ENCODE measurements at regions not wholly inside any gene's neighbourhood (a gene's known extent, or its start where the extent isn't known, plus 50 kb on each side); places are given as distances from the start of the nearest gene placed in this dataset.
A peak's percentile ranks its signal among the peaks of the same experiment; 100 is the strongest.

DNA sequence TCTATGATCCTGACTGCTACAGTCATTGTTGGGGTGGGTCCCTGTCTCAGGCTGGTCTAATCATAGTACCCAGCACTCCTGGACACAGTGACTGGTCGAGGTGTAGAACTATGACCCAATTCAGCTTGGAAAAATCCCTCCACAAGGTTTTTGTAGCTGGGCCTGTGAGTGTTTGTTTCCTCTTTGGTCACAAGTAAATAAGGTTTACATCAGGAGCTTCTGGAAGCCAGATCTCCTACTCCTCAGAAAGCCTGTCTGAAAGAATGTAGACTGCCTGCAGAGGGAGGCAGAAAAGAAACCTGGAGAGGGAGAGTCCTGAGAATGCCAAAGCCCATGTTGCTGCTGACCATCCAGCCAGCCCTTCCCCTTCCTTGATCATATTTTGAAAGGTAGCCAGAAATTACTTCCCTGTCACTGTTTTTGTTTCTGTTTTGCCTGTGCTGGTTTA, 123.2 kb downstream of the RAP2B start:
- Histone ChIP-seq H4K20me1 (ENCODE audit: insufficient read depth, poor library complexity, severe bottlenecking) (no peaks in the 10 kb centered on the region), H3K4me3 (no peak overlapping the region), H3K9me3 (ENCODE audit: low read depth) (no peaks in the 10 kb centered on the region), H3K4me1 (ENCODE audit: insufficient read depth) (no peaks in the 10 kb centered on the region), H3K27ac (peak overlapping the region; percentile 20), H3K4me2 (no peak overlapping the region), H3K36me3 (replicated peaks; ENCODE audit: insufficient read depth, low read depth) (no peaks in the 10 kb centered on the region), H3K9me2 (replicated peaks; ENCODE audit: insufficient read depth) (no peaks in the 10 kb centered on the region), H3K27me3 (no peaks in the 10 kb centered on the region), H3K79me2 (no peaks in the 10 kb centered on the region), H2AFZ (no peak overlapping the region)
- WGBS (ENCODE audit: low lambda C conversion rate, missing lambda C conversion rate) = 75% methylated on average over 1 of the region's 1 CpG
- TF ChIP-seq EZH2 (IDR thresholded peaks at IDR 0.05; ENCODE audit: borderline replicate concordance) (no peak), EZH2phosphoT487 (IDR thresholded peaks at IDR 0.05; ENCODE audit: low read depth, severe bottlenecking, unreplicated experiment) (no peak)
- TF ChIP-seq, protein P1, sequence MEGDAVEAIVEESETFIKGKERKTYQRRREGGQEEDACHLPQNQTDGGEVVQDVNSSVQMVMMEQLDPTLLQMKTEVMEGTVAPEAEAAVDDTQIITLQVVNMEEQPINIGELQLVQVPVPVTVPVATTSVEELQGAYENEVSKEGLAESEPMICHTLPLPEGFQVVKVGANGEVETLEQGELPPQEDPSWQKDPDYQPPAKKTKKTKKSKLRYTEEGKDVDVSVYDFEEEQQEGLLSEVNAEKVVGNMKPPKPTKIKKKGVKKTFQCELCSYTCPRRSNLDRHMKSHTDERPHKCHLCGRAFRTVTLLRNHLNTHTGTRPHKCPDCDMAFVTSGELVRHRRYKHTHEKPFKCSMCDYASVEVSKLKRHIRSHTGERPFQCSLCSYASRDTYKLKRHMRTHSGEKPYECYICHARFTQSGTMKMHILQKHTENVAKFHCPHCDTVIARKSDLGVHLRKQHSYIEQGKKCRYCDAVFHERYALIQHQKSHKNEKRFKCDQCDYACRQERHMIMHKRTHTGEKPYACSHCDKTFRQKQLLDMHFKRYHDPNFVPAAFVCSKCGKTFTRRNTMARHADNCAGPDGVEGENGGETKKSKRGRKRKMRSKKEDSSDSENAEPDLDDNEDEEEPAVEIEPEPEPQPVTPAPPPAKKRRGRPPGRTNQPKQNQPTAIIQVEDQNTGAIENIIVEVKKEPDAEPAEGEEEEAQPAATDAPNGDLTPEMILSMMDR (IDR thresholded peaks at IDR 0.05; ENCODE audit: poor library complexity) = no peak
- peak; percentile 28 for DNase-seq (ENCODE audit: low spot score)

DNA sequence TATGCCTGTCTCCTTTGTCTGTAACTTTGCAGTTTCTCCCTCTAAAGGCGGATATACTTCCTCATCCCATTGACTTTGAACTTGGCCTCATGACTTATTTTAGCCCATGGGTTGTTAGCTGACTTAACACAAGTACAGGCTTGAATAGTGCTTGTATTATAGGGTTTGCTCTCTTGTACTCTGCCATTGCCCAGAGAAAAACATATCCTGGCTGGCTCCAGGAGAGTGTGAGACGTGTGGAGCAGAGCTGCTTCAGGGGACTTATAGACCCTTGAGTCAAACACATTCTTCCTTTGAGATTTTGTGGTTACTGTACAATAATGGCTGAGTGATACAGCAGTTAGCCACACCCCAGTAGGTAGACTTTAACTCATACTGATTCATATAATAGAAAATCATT, 124.0 kb downstream of the RAP2B start:
- DNase-seq (ENCODE audit: low spot score) = no peak
- TF ChIP-seq EZH2 (IDR thresholded peaks at IDR 0.05; ENCODE audit: borderline replicate concordance) = no peak
- no peak for TF ChIP-seq EZH2phosphoT487 (IDR thresholded peaks at IDR 0.05; ENCODE audit: low read depth, severe bottlenecking, unreplicated experiment)
- TF ChIP-seq, protein P1 (IDR thresholded peaks at IDR 0.05; ENCODE audit: poor library complexity) = no peak
- Histone ChIP-seq H3K9me3 (ENCODE audit: low read depth) (no peaks in the 10 kb centered on the region), H4K20me1 (ENCODE audit: insufficient read depth, poor library complexity, severe bottlenecking) (no peaks in the 10 kb centered on the region), H2AFZ (no peak overlapping the region), H3K4me3 (no peak overlapping the region), H3K79me2 (no peaks in the 10 kb centered on the region), H3K4me1 (ENCODE audit: insufficient read depth) (no peaks in the 10 kb centered on the region), H3K27ac (no peak overlapping the region), H3K4me2 (no peak overlapping the region), H3K27me3 (no peaks in the 10 kb centered on the region), H3K36me3 (replicated peaks; ENCODE audit: insufficient read depth, low read depth) (no peaks in the 10 kb centered on the region), H3K9me2 (replicated peaks; ENCODE audit: insufficient read depth) (no peaks in the 10 kb centered on the region)
- WGBS (ENCODE audit: low lambda C conversion rate, missing lambda C conversion rate) = 86% methylated on average over 2 of the region's 2 CpGs

DNA sequence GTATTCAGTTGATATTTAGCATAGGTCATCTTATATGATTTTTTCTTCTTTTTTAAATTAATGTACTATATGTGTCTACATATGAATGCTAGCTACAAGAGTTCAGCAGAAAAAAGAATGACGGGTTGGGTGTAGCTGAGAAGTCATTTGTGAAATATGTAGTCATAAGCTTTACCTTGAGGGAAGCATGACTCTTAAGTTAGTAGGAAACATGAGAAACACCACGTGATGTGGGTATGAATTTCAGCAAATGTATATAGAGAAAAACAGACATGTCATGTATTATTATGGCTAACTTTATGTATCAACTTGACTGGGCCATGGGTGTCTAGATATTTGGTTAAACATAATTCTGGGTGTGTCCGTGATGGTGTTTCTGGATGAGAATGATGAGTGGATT, 125.0 kb downstream of the RAP2B start:
- no peaks in the 10 kb centered on the region for H3K27me3 ChIP-seq
- no peak overlapping the region for H3K4me3 ChIP-seq
- H3K4me1 ChIP-seq (ENCODE audit: insufficient read depth) = no peaks in the 10 kb centered on the region
- no peaks in the 10 kb centered on the region for H3K79me2 ChIP-seq
- H3K4me2 ChIP-seq = no peak overlapping the region
- no peak overlapping the region for H3K27ac ChIP-seq
- TF ChIP-seq, protein P1 (IDR thresholded peaks at IDR 0.05; ENCODE audit: poor library complexity) = no peak
- no peak for TF ChIP-seq EZH2phosphoT487 (IDR thresholded peaks at IDR 0.05; ENCODE audit: low read depth, severe bottlenecking, unreplicated experiment)
- TF ChIP-seq EZH2 (IDR thresholded peaks at IDR 0.05; ENCODE audit: borderline replicate concordance) = no peak
- WGBS (ENCODE audit: low lambda C conversion rate, missing lambda C conversion rate) = 96% methylated on average over 3 of the region's 3 CpGs
- no peaks in the 10 kb centered on the region for H3K9me3 ChIP-seq (ENCODE audit: low read depth)
- H2AFZ ChIP-seq = no peak overlapping the region
- no peaks in the 10 kb centered on the region for H3K36me3 ChIP-seq (replicated peaks; ENCODE audit: insufficient read depth, low read depth)
- no peaks in the 10 kb centered on the region for H3K9me2 ChIP-seq (replicated peaks; ENCODE audit: insufficient read depth)
- DNase-seq (ENCODE audit: low spot score) = no peak
- H4K20me1 ChIP-seq (ENCODE audit: insufficient read depth, poor library complexity, severe bottlenecking) = no peaks in the 10 kb centered on the region

DNA sequence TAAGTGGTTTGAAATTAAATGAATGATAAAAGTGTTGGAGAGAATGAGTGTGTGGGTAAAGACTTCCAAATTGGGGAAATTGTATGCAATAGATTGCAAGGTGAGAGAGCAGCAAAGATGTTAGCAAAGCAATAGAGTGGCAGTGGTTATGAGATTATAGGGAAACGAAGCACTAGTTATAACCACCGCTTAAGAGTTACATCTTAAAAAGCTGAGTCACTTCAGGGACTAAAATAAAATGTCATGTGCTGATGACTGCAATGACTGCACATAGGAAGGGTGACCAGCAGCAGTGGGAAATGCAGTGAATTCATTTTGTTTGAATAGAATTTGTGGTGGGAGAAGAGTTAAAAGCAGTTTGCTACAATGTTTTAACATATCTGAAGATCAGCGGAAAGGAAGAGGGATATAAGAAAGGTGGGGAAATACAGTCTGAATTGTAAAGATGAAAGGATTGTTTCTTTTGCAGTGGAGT, 127.3 kb downstream of the RAP2B start:
- Histone ChIP-seq H3K27me3 (no peaks in the 10 kb centered on the region), H3K36me3 (replicated peaks; ENCODE audit: insufficient read depth, low read depth) (no peaks in the 10 kb centered on the region), H3K79me2 (no peaks in the 10 kb centered on the region), H3K4me3 (no peak overlapping the region), H3K9me3 (ENCODE audit: low read depth) (no peaks in the 10 kb centered on the region), H2AFZ (no peak overlapping the region), H3K4me1 (ENCODE audit: insufficient read depth) (no peaks in the 10 kb centered on the region), H3K27ac (no peak overlapping the region), H3K9me2 (replicated peaks; ENCODE audit: insufficient read depth) (no peaks in the 10 kb centered on the region), H3K4me2 (no peak overlapping the region), H4K20me1 (ENCODE audit: insufficient read depth, poor library complexity, severe bottlenecking) (no peaks in the 10 kb centered on the region)
- whole genome bisulfite sequencing (ENCODE audit: low lambda C conversion rate, missing lambda C conversion rate) = 66% methylated on average over 3 of the region's 3 CpGs
- DNase-seq (ENCODE audit: low spot score) = no peak
- no peak for TF ChIP-seq EZH2phosphoT487 (IDR thresholded peaks at IDR 0.05; ENCODE audit: low read depth, severe bottlenecking, unreplicated experiment)
- TF ChIP-seq, protein P1 (IDR thresholded peaks at IDR 0.05; ENCODE audit: poor library complexity) = no peak
- TF ChIP-seq EZH2 (IDR thresholded peaks at IDR 0.05; ENCODE audit: borderline replicate concordance) = no peak
